NCI-H774 (cell line): ENCODE measurements at regions not wholly inside any gene's neighbourhood (a gene's known extent, or its start where the extent isn't known, plus 50 kb on each side); places are given as distances from the start of the nearest gene placed in this dataset.

ENCODE experiments used
- DNase-seq: peaks from one replicate; lab custom pipeline; 2025; lab: John Stamatoyannopoulos, UW

- DNase-seq, result no peak
Observed at GRCh38 chr16:73448970-73449369, 401.0 kb upstream of the ZFHX3 start.

GRCh38 chr16:73447846-73448245, 399.9 kb upstream of the ZFHX3 start:
- DNase-seq, result no peak

DNA sequence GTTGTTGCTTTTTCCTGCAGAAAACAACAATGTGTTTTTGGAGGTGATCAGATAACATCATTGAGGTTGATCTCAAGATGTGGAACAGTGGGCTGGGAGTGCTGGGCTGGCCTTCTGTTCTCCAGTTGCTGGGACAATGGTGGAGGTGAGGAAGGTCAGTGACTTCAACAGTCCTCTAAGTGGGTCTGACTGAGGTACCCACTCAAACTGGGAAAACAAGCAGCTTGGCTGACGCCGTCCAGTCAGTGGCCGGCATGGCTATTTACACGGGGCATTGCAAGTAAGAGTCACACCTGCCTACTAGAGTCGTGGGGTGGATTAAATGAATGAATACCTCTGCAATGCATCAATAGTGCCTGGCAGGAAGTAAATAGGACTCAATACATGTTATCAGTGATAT, 386.7 kb upstream of the ZFHX3 start:
- DNase-seq, result no peak

DNA sequence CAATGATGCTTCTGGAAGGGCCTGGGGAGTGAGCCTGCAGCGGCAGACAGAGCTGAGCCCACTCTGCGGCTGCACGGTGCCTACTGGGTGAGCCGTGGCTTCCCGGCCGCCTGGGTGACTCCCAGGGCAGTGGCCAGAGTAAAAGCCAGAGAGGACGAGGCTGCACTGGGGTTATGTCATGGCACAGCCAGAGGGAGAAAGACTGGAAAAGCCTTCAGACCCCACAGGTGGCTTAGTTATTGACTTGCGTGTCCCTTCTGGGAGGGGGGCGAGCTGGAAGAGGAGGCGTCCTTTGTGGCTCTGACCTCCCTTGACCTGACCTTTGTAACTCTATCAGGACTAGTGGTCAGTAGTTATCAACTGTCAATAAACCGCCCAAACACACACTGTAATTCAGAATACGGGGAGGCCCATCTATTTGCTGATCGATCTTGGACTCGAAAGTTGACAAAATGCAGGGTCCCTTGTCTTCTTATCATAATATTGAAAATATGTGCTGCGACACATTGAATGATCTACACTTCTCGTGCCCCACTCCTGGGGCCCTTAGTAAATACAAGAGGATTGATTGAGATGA, 385.9 kb upstream of the ZFHX3 start:
- DNase-seq, result no peak

DNA sequence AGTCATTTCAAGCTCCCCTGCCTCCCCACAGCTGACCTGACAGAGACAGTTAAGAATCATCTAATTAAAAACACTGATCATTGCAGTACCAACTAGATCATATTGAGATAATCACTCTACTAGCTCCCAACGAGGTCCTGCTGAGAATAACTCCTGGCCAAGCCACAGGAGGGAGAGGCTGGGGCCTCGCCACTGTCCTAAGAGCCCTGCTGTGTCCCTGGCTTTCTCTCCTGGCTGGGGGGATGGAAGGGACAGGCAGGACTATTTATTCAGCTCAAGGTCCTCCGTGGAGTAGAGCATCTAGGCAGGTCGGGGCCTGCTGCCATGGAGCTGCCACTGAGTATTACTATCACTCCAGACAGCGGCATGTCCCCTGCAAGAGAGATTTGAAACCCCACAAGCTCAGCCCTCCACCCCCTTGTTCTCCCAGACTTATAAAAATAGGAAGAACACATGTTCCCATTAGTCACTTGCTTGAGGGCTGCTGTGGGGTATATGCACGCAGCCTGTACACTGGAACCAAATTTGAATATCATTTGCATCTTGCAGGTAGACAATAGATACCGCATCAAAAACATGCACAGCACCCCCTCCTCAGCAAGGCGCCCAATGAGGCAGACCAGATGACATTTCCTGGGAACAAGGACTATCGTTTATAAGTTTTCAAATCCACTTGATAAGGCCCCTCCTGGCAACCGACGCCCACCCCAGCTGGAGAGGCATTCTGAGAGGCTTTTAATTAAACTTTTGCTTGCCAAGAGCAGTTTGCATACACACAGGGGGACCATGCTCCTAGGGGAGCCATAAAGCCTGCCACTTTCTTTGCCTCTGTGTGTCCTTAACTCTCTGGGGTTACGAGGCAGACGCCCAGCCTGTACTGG, 385.2 kb upstream of the ZFHX3 start:
- DNase-seq, result no peak

- no peak for DNase-seq
Observed at GRCh38 chr16:73430138-73430537, 382.2 kb upstream of the ZFHX3 start.

DNA sequence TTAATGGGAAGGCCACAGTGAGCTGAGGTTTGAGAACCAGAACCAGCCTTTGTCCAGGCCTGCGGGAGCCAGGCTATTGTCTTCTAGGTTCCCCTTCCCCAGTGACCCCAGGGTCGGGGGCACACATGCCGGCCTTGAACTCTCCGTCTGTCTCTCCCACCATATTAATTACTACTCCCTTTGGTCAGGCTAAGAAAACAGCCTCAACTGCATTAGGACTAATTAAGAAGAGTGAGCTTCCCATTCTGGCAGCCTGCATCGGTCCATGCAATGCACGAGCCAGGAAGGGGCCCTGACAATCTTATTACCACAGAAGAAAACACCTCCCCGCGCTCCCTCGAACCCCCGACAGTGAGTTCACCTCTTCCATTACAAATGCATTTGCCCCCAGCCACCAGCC, 380.2 kb upstream of the ZFHX3 start:
- no peak for DNase-seq

- no peak for DNase-seq
Observed at GRCh38 chr16:73427164-73427563, 379.2 kb upstream of the ZFHX3 start.

DNA sequence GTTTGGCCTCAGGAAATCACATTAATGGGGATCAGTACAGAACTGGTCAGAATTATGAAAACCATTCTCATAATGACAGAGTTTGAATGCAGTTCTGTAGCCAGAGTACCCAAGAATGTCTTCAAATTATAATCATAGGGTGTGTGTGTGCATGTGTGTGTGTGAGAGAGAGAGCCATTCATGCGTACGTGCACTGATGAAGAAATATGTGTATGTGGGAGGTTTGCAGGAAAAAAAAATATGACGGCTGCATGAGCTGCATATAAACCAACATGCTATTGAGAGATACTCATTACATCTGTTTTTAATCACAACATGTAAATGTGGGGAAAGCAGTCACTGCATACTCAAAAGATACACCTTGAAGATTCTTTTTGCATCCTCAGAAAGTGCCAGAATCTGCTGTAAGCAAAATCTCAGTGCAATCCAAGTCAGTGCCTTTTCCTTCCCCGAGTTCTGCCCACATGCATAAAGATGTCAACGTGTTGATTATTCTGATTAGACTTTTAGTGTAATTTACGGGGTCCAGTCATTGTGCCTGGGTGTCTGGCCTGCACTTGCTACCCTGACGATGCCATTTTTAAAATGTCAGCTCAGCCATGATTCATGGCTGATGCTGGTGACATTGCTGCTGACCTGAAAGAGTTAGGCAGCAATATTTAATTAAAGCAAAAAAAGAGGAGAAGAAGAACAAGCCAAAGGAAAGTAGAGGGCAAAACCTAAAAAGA, 378.7 kb upstream of the ZFHX3 start:
- no peak for DNase-seq

DNA sequence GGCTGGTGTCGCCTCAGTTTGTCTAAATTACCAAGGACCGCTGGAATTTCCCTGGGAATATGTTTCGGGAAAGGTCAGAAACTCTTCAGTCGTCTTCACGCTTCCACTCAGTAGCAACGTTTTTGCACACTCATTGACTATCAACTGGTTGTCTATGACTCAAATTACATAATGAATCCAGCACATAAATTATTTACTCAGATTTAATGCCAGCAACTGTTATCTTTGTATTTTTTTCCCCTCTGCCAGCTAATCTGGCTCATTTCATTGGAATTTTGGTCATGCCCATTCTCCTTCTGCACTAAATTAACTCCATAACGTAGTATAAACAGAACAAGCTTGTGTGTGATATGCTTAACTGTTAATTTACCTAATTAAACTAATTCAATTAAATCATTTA, 372.7 kb upstream of the ZFHX3 start:
- DNase-seq, result no peak

GRCh38 chr16:73420244-73420643, 372.3 kb upstream of the ZFHX3 start:
- no peak for DNase-seq

DNA sequence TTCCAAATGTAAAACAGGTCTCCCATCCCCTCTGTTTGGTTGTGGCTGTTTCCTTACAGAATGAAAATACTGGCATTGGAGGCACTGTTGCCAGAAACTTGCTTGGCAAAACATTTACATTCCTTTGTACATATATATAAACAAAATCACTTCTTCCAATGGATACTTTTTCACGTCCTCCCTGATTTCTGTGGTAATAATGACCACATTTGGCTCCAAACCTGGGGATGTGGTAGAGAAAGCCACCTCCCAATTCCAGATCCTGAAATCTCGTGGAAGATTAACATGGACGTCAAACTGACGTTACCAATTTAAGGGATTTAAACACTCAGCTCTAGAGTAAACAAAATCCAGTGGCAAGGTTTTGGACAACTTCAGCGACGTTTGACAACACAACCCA, 370.8 kb upstream of the ZFHX3 start:
- DNase-seq, result no peak

GRCh38 chr16:73418051-73418450, 370.1 kb upstream of the ZFHX3 start:
- no peak for DNase-seq

DNA sequence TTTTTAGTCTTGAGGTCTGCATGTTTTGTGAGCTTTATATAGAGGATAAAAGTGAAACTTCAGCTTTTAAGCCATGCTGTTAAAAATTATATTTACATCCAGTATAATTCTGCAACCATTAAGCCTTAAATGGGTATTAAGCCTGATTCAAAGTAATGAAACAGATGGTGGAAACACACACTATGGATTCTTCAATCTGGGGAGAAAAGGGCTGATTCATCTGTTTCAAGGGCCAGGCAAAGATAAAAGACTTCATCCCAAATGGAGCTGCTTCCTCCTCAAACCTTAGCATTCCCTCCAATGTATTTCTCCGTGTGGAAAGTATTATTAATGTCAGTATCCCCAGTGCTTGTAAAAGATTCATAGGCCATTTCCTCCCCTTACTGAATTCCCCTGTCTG, 367.4 kb upstream of the ZFHX3 start:
- DNase-seq, result no peak

- DNase-seq, result no peak
Observed at GRCh38 chr16:73414638-73415037, 366.7 kb upstream of the ZFHX3 start.

- no peak for DNase-seq
Observed at GRCh38 chr16:73413830-73414190, 365.9 kb upstream of the ZFHX3 start.

DNA sequence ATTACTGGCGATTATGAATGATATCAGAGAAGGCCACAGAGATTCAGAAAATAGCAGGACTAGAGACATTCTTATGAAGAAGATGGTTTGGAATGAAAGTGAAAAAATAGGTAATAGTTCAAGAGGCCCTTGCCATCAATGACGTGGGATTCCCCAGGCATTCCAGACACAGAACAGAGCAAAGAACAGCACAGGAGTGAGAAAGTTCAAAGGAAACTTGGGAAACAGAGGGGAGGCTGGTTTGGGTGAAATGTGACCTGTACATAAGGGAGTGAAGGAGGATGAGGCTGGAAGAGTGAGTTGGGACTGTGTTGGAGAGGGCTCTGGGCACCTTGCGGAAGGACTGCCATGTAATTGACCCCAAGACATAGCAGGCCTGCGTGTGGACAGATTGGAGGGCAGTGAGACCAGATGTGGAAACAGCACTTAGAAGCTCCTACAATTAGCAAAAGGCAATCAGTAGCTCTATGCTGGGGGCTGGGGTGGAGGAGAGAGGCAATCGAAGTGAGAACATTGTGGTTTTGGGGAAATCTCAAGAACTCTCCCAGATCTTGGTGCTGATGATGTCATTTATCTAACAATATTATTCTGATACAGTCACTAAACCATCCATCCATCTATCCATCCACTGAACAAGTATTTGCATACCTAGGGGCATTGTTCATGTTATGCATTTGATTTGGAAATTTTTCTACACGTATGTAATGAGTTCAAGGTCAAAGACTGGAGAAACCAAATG, 365.3 kb upstream of the ZFHX3 start:
- no peak for DNase-seq

DNA sequence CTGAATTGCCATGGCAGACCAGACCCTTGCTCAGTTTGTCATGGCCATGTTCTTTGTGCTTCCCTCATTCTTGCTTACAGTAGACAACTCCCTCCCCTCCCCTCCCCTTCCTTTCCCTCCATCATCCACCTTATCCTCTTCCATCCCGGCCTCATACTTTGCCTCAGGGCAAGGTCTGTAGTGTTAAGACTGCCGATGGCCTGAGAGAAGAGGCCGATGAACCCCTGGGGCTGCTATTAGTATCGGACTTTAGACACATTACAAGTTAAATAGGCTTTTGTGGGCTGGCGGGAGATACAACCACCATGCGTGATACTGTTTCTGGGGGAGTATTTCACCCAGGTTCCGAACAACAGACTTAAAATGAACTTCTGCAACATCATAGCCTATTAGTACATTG, 364.5 kb upstream of the ZFHX3 start:
- no peak for DNase-seq

GRCh38 chr16:73408716-73409115, 360.8 kb upstream of the ZFHX3 start:
- DNase-seq, result no peak

GRCh38 chr16:73408311-73408710, 360.4 kb upstream of the ZFHX3 start:
- DNase-seq, result no peak

- DNase-seq, result no peak
Observed at GRCh38 chr16:73405851-73406250, 357.9 kb upstream of the ZFHX3 start.

GRCh38 chr16:73404001-73404400, 356.1 kb upstream of the ZFHX3 start:
- DNase-seq, result no peak

DNA sequence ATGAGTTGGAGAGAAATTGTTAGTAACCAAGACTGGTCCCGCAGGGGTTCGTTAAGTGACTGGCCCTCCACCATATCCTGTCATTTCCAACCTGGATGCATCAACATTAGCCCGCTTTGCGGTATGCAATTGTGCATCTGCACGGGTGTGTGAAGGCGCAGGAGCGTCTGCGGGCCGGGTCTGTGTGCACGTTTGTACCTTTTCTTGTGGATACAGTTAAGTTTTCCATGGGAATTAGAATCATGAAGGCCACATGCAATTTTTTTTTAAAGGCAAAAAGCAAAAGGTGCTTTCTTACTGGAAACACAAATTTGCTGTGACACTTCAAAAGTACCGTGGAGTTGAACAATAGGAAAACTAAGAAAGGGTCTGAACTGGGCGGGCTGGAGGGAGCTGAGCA, 355.4 kb upstream of the ZFHX3 start:
- no peak for DNase-seq
